SIG-M5 treated with dmso at 0.1 percent for 504 hours (cell line): ENCODE measurements at regions not wholly inside any gene's neighbourhood (a gene's known extent, or its start where the extent isn't known, plus 50 kb on each side); places are given as distances from the start of the nearest gene placed in this dataset.

Experiments
- DNase-seq: peaks from one replicate; lab custom pipeline; 2025; ENCODE audit not compliant: unreplicated experiment; lab: John Stamatoyannopoulos, UW

DNA sequence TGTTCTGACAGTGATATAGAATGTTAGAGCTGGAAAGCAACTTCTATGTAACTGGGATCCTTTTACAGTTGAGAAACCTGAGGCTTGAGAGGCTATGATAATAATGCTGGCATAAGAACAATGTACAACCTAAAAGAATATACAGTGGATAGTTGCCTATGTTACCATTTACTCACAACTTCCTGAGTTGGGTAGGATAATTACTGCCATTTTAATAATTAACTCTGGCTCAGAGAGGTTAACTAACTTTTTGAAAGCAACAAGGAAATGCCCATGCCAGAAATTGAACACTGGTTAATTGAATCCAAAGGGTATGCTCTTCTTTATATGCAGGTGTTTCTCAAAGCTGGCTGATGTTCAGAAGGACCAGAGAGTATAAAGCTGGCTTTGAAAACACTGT, 530.7 kb upstream of the MAP3K7 start:
- no peak for DNase-seq

- no peak for DNase-seq
Measured at GRCh38 chr6:91114123-91114708, 527.3 kb upstream of the MAP3K7 start.

DNA sequence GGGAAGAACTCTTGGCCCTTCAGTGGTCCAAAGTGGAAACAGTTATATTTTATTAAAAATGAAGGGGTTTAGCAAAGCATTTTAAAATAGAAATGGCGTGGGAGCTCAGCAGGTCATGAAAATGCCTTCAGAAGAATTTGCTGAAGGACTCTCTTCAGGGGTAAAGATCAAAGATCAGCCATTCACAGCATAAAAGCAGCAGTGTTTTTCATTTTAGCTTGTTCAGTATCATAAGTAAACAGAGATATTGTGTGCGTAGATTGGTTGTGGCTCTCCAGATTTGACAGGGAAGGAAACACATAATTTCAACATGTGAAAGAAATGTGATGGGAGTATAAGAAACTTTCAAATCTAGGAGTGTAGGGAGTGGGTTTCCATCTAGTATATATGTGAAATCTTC, 519.2 kb upstream of the MAP3K7 start:
- DNase-seq: no peak

DNA sequence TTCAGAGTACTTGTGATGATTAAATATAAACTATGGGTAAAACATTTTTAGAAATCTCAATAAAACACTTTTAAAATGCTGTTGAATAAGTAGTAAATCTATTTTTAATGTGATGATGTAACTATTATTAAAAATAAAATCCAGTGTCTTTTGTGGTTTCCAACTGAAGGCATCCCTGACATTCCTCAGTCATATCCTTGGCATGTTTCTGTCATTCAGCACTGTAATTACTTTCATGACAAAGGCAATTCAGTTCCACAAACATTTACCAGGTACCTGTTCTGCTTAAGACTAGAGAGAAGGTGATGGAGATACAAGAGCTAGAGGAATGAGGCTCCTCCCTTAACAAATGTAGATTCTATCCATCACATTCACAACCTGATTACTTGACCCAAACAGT, 518.7 kb upstream of the MAP3K7 start:
- DNase-seq: no peak

DNA sequence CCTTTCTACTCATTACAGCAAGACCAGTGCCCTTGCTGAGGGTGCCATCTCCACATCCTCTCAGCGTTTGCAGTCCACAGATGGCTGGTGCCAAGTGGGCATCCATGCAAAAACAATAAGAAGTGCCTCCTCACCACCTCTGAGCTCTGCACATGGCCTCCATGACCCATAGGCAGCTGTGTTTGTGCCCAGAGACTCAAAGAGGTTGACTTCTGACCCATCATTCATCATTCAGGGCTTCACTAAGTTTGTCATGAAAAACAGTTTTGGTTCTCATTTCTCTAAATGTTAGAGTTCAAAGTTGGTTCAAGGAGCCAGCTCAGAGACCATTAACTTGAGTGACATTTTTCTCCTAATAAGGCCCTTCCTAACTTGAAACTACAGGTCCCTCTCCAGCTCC, 512.6 kb upstream of the MAP3K7 start:
- DNase-seq: no peak

DNA sequence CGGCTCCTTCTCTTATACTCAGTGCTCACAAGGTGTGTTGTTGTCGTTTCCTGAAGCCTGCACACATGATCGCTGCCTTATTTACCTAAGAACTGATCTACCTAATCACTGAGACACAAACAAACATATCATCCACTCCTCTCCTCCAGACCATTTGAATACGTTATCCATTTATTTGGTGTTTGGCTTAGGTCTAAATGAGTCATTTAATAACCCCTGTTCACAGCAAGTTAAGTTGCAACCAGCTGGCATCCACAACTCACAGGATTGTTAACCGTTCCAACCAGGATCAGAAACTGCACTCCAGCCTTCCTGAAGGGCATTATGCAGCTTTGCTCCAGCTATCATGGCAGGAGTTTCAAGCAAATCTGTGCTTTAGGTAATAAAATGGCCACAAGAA, 511.1 kb upstream of the MAP3K7 start:
- DNase-seq: no peak

DNA sequence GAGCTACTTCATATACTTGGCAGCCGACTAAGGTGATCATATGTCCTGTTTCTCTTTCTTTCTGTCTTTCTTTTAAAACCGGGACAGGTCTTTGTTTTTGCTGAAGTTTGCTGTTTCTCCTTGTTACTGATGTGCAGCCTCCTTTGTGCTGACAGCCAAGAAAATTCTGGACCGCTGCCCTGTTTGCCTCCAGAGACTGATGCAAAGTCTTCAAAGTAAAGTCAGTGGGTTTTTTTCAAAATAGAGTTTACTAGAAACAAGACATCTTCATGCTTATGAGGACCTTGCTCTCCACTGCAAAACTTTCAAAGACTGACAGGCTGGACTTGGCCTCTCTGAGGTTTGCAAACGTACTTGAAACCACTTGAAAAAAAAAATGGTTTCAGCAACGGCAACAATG, 510.5 kb upstream of the MAP3K7 start:
- no peak for DNase-seq

GRCh38 chr6:91094806-91095475, 508.1 kb upstream of the MAP3K7 start:
- DNase-seq: no peak

GRCh38 chr6:91094341-91094740, 507.5 kb upstream of the MAP3K7 start:
- no peak for DNase-seq

- no peak for DNase-seq
Measured at GRCh38 chr6:91088976-91089375, 502.1 kb upstream of the MAP3K7 start.

- DNase-seq: no peak
Measured at GRCh38 chr6:91088515-91088914, 501.6 kb upstream of the MAP3K7 start.

GRCh38 chr6:91087908-91088307, 501.0 kb upstream of the MAP3K7 start:
- no peak for DNase-seq

DNA sequence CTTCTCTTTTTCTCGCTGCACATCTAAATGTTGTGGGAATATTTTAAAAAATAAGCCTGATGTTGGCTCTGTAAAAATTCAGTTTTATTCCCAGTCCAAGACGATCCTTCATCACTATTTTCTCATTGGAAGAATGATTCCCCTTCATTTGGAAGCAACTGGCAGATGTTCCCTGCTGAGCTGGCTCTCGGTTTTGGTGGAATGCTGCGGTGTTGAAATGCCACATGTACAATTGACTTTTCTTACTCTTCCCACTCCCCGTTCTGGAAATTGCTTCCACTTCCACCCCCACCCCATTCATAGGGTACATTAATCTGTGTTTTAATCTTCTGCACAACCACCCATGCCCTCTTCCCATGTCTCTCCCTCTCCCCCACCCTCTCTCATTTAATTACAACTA, 496.3 kb upstream of the MAP3K7 start:
- no peak for DNase-seq

DNA sequence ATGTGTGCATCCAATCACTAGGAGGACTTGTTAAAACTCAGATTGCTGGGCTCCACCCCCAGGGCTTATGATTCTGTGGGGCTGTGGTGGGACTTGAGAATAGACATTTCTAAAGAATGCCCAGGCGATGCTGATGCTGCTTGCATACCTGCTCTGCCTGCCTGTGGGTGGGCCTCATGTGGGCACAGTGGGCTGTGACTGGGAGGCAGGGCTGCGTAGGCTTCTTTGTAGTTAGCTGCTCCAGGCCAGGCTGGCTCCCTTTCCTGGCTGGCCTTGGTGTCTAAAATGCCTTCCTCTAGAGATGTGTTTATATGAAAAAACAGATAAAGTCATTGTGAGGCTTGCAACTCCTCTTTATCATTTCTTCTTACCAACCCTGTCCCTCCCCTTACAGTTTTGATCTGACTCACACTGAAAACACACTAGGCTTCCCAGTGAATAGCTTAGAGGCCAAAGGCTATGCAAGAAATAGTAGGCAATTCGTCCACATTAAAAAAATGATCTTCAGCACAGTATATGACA, 495.5 kb upstream of the MAP3K7 start:
- no peak for DNase-seq

- DNase-seq: peak; percentile 34
Measured at GRCh38 chr6:91081452-91082067, 494.7 kb upstream of the MAP3K7 start.

DNA sequence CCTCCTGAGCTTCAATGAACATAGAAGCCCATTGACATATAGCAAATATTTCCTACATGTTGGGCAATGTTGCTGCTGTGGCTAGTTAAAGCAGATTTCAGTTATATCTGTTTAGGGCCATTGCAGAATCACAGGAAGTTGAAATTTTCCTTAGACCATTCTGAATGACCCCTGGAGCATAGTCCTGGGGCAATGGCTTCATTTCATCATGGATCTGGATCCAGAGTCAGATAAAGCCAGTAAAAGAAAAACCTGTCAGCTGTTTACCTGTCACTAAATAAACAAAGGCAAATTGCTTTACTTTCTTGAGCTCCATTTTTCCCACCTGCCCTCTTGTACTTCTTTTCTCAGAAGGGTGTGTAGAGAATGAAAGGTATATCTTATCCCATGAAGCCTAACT, 494.0 kb upstream of the MAP3K7 start:
- DNase-seq: no peak

DNA sequence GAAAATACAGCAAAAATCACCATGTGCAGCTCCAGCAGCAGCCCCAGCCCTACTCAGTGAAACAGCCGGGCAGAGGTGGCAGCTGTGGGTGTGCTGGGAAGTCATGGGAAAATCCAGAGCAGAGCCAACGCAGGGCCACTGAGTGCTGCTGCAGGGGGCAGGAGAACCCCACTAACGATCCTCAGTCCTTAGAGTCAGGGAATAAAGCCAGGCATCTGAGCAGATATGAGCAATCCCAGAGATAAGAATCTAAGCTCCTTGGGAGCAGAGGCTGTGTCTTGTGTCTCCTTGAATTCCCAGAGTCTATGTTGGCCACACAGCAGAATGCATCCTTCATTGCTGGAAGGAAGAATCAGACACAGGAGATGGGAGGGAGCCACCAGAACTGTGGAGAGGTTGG, 493.1 kb upstream of the MAP3K7 start:
- DNase-seq: no peak

DNA sequence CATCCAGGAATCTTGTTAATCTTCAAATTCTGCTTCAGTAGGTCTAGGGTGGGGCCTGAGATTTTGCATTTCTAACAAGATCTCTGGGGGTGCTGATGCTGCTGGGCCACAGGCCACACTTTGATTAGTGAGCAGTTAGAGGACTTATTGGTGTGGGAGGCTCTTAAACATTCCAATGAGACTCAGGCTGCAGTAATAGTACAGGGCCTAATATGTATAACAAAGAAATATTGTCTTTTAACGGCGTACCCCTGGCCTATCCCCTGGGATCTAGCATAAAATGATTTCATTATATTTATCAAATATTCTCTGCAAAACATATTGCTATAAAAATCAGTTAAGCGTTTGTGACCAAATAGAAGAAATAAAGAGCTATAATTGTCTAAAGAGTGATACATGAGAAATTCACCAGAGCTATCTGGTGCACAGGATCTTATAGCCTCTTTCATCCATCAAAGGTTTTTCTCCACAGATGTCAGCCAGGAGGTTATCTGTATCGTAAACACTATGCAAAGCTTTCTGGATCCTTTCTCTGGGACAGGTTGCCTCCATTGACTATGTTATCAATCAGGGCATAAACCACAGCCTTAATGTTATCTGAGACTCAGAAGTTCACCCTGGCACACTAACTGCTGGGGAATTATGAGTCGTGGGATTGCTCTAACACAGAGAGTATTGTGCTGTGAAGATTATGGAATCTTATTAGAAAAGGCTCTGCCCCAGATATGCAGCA, 488.5 kb upstream of the MAP3K7 start:
- no peak for DNase-seq

- DNase-seq: no peak
Measured at GRCh38 chr6:91063362-91063761, 476.5 kb upstream of the MAP3K7 start.

- DNase-seq: no peak
Measured at GRCh38 chr6:91057689-91058088, 470.8 kb upstream of the MAP3K7 start.

DNA sequence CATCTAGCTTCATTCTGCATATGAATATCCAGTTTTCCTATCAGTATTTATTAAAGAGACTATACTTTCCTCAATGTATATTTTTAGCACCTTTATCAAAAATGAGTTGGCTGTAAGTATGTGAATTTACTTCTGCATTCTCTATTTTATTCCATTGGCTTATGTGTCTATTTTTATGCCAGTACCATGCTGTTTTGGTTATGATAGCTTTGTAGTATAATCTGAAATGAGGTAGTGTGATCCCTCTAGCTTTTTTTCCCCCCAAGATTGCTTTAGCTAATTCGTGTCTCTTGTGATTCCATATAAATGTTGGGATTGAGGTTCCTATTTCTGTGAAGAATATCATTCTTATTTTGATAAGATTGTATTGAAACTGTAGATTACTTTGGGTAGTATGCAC, 469.1 kb upstream of the MAP3K7 start:
- DNase-seq: no peak
